ENCODE measurements at regions not wholly inside any gene's neighbourhood (a gene's known extent, or its start where the extent isn't known, plus 50 kb on each side); places are given as distances from the start of the nearest gene placed in this dataset.

GRCh38 chr1:29823561-29823960, 587.2 kb downstream of the PTPRU start:
- no peak for DNase-seq

DNA sequence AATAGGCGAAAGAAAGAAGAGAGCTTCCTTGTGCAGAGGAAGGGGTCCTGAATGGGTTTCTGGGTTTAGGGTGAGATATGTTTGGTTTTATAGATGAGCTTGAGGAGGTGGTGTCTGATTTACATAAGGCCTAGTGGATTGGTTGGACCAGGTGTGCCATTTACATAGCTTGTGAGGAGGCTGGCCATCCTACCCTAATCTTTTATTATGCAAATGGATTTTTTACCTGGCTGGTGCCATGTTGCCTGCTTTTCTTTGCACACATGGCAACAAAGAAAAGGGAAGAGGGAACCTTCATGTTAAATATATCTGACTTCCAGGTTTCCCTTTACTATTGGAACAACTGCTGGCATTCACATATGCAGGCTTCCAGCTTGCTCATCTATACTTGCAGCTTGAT, 585.3 kb downstream of the PTPRU start:
- DNase-seq: no peak

GRCh38 chr1:29820401-29820800, 584.1 kb downstream of the PTPRU start:
- no peak for DNase-seq

DNA sequence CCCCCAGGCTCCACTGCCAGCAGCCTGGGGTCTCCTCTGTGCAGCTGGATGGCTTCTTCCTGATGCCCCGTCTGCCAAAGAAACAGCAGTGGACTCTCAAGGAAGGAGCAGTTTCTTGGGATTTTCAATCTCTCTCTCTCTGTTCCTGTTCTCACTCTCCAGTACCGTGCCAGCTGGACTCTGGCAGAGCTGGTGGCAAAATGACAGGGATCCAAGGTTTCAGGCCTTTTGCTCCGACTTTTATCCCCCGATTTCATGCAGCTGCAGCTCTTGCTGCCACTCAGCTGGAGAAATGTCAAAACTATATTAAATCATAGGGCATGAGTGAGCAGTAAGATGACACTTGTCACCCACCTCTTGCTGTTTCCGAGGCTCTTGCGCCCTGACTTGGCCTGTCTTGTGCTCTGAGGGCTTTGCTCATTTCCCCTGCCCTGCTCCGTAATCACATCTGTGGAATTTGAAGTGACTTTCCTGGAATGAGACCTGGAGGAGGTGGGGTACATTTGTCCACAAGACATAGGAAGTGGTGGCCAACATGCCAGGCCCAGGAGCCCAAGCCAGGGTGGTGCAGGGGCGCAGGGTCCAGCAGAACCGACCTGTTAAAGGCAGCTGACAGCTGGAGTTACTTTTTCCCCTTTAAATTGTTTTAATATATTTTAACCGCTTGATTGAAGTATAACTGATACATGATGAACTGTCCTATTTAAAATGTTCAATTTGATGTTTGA, 576.2 kb downstream of the PTPRU start:
- no peak for DNase-seq

- no peak for DNase-seq
Observed at GRCh38 chr1:29811727-29812407, 575.5 kb downstream of the PTPRU start.

GRCh38 chr1:29811247-29811646, 574.9 kb downstream of the PTPRU start:
- DNase-seq: no peak

GRCh38 chr1:29810121-29811120, 574.1 kb downstream of the PTPRU start:
- DNase-seq: no peak

- DNase-seq: no peak
Observed at GRCh38 chr1:29809446-29810120, 573.3 kb downstream of the PTPRU start.

- no peak for DNase-seq
Observed at GRCh38 chr1:29808141-29808995, 572.0 kb downstream of the PTPRU start.

DNA sequence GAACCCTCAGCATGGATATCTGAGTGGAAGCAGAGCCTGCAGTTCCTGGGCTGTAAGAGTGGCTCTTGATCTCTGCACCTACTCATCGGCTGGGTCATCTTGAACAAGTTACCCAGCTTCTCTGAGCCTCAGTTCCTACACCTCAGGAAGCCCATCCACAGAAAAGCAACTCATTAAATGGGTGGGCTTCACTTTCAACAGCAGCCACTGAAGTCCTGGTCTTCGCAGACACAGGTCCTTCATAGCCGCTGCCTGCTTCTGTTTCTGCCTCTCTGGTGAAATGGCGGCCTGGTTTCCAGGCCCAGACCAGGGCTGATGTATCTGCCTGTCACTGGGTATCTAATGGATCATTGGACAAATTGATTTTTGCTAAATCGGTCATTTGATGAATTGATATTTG, 571.4 kb downstream of the PTPRU start:
- DNase-seq: no peak

DNA sequence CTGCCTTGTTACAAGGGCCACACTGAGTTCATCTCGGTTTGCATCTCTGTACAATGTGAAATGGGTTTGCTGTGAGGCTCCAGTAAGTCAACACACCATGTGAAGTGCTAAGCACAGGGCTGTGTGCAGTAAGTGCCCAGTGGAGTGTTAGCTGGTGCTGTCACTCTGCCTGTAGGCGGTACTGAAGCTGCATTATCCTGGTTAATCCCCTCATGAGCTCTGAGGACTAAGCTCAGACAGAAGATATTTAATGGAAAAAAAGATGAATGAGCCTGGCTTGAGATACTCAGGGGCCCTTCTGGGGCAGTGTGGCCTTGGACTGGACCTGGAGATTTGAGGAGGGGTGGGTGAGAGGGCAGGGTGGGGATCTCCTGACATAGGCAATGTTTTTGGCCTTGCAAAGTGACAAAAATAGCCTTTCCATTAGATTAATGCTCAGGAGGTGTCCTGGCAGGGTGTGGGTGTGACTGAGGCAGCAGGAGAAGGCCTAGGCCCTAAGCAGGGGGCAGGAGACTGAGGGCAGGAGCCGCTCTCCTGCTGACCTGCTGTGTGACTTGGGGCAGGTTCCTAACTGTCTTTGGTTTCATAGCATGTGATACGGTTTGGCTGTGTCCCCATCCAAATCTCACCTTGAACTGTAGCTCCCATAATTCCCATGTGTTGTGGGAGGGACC, 570.5 kb downstream of the PTPRU start:
- no peak for DNase-seq

DNA sequence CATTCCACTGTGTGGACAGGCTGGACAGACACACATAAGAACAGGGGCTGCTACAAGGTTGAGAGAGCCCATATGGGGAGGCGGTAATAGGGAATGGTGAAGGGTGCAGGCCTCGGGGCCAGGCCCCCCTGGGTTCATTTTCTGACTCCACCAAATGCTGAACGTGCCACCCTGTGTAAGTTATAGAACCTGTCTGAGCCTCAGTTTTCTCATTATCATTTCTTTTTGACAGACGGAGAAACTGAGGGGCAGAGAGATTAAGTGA, 569.5 kb downstream of the PTPRU start:
- DNase-seq: no peak

GRCh38 chr1:29805122-29805895, 569.0 kb downstream of the PTPRU start:
- DNase-seq: no peak

GRCh38 chr1:29804181-29804899, 568.0 kb downstream of the PTPRU start:
- no peak for DNase-seq

DNA sequence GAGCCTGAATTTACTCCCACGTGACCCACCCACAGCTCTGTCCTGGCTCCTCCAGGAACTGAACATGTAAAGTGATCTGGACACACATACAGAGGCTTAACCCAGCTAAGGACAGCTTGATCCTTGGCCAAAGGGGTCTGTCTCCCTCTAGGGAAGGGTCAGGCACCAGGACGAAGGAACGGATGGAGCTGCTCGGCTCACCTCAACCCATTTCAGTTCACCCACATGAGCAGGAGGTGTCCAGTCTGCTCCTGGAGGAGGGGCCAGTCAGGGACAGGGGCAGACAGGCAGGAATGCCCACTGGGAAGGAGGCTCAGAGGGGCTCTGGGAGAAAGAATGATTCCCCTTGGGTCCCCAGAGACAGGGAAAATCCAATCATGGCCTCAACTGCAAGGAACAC, 567.2 kb downstream of the PTPRU start:
- DNase-seq: no peak

DNA sequence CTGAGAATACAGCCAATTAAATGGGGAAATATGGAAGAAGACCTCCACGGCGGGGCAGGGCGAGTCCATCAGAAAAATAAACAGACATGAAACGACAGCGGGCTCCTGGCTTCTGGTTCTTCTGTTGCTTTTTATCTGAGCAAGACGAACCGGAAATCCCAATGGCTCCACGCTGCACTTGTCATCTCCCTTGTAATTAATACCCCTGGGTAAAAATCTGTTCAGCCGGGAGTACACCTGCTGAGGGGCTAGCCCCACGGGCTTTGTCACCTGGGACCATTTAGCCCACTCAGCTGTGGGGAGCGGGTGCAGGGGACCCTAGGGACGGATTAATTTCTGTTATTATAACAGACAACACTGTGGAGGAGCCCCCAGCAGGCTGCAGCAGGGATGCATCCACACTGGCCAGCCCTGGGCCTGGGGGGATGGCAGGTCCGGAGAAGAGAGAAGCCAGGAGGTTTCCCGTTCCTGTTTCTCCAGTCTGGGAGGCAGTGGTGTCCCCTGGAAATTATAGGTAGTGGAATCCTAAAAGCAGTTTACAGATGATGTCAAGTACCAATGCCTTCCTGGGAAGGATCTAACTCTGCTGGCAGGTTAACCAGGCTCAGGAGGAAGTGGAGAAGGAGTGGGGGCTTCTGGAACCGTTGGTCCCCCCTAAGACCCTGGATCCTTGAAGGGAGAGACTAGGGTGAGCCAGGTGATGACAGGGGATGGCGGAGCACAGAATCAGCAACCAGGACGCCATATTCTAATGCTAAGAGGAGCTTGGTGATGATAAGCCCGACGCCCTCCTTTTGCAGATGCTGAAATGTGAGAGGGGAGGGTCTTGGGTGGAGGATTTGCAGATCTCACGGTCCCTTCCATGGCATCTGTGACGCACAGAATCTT, 566.1 kb downstream of the PTPRU start:
- no peak for DNase-seq

DNA sequence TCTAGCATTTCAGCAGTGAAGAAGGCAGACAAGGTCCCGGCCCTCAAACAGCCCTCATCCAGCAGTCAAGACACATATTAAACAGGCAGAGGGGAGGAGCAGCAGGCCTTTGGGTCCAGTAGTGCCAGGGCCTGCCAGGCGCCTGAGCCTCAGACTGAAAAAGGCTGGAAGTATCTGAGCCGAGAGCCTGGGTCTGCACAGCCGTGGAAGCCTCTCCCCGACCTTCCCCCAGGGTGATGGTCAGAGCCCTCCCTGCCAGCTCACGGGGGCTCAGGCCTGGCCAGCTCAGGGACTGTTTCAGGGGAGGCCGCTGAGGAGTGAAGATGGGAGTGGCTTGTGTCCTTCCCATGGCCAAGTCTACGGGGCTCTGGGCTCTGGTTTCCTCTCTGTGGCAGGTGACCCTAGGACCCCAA, 565.2 kb downstream of the PTPRU start:
- DNase-seq: no peak

- DNase-seq: no peak
Observed at GRCh38 chr1:29801003-29801402, 564.7 kb downstream of the PTPRU start.

DNA sequence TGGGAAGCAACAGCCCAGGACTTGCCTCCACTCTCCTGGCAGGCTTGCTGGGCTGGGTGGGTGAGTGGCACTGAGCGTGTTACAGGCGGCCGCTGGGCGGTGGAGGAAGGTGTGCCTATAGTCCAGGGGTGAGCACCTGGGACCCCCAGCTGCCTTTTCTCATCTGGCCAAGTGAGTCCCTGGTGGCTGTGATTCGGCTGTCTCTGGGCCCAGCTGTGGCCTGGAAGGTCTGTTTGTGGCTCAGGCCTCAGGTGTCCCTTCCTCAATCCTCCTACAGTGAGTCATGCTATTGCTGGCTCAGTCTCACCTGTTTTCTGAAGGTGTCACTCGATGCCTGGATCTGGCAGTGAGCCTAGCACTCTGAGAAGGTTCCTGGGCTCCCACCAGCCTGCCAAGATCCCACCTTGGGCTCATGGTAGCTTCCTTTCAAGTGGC, 564.2 kb downstream of the PTPRU start:
- no peak for DNase-seq
